PC-9 (cell line): ENCODE measurements at regions not wholly inside any gene's neighbourhood (a gene's known extent, or its start where the extent isn't known, plus 50 kb on each side); places are given as distances from the start of the nearest gene placed in this dataset.

Source experiments
- EZH2 ChIP-seq: fragments of 200-600 bp; sonication (generic); IDR thresholded peaks from 2 replicates; pipeline ENCODE4 v1.8.0; 2017; ENCODE audit warnings: antibody characterized with exemption, low read depth
- TF ChIP-seq, protein P1 (sequence below): fragments of 200-600 bp; sonication (generic); conservative IDR thresholded peaks from 2 replicates; pipeline ENCODE4 v1.6.1; 2017; ENCODE audit warnings: mixed run types, antibody characterized with exemption, mild to moderate bottlenecking, moderate library complexity

DNA sequence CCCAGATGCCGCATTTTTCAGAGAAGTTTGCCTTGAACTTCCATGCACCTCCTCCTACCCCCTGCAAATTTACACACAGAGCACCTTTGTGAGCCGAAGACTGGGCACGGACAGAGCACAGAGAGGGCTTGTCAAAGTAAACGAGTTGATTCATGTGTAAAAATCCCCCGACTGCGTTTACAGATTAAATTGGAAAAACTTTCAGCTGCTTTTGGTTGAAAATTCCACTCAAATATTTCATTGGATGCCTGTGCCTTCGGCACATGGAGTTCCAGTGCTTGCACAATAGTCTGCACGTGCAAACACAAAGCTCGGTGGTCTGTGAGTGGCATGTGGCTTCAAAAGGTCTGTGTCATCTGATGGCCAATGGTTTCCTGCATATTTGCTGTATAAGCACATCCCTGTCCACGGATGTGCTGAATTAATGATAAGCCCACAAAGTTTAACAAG lies 177.5 kb downstream of the SETD4 start:
- TF ChIP-seq, protein P1, sequence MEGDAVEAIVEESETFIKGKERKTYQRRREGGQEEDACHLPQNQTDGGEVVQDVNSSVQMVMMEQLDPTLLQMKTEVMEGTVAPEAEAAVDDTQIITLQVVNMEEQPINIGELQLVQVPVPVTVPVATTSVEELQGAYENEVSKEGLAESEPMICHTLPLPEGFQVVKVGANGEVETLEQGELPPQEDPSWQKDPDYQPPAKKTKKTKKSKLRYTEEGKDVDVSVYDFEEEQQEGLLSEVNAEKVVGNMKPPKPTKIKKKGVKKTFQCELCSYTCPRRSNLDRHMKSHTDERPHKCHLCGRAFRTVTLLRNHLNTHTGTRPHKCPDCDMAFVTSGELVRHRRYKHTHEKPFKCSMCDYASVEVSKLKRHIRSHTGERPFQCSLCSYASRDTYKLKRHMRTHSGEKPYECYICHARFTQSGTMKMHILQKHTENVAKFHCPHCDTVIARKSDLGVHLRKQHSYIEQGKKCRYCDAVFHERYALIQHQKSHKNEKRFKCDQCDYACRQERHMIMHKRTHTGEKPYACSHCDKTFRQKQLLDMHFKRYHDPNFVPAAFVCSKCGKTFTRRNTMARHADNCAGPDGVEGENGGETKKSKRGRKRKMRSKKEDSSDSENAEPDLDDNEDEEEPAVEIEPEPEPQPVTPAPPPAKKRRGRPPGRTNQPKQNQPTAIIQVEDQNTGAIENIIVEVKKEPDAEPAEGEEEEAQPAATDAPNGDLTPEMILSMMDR, result no peak
- no peak for TF ChIP-seq EZH2
